HG02678 (cell line): ENCODE measurements at regions not wholly inside any gene's neighbourhood (a gene's known extent, or its start where the extent isn't known, plus 50 kb on each side); places are given as distances from the start of the nearest gene placed in this dataset.
"Not testable (repeated sequence)": the region's sequence is repeated elsewhere in the genome, so short reads cannot be mapped to it uniquely, and the experiment has no call there.

Experiments used
- ATAC-seq: cut with Tn5 transposase; IDR thresholded peaks from one replicate; pipeline ENCODE4 v1.9.1; 2021; ENCODE audit warnings: mild to moderate bottlenecking, moderate library complexity; ENCODE audit not compliant: unreplicated experiment

DNA sequence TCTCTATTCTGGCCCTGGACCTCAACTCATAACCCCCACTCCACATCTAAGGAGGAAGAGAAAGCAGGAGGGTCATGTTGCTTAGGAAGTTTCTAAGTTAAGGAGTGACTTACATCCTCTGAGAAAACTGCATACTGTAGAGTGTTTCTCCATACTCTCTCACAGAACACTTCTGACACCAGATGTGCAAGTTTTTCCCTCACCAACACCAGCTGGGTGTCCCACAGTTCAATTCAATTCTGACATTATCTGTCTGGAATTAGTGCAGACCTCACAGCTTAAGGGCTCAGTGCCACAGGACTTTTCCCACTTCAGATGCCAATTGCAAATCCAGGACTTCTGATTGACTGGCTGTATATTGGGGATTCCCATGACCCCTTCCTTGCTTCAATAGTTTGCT is 89.0 kb upstream of the SFRP2 start:
- no peak for ATAC-seq

DNA sequence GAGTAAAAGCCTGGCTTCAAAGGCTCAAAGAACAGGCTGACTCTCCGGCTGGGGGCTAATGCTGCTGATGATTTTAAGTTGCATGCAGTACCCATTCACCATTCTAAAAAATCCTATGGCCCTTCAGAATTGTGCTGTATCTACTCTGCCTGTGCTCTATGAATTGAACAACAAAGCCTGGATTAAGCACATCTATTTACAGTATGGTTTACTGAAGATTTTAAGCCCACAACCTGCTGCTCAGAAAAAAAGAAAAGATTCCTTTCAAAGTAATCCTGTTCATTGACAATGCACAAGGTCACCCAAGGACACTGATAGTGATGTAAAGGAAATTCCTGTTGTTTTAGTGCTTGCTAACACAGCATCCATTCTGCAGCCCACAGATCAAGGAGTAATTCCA is 84.9 kb upstream of the SFRP2 start:
- no peak for ATAC-seq

DNA sequence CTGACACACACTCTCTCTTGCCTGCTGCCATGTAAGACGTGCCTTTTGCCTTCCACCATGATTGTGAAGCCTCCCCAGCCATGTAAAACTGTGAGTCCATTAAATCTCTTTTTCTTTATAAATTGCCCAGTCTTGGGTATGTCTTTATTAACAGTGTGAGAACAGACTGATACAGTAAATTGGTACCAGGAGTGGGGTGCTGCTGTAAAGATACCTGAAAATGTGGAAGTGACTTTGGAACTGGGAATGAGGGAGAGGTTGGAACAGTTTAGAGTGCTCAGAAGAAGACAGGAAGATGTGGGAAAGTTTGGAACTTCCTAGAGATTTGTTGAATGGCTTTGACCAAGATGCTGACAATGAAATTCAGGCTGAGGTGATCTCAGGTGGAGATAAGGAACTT is 77.9 kb upstream of the SFRP2 start:
- ATAC-seq: not testable (repeated sequence)

DNA sequence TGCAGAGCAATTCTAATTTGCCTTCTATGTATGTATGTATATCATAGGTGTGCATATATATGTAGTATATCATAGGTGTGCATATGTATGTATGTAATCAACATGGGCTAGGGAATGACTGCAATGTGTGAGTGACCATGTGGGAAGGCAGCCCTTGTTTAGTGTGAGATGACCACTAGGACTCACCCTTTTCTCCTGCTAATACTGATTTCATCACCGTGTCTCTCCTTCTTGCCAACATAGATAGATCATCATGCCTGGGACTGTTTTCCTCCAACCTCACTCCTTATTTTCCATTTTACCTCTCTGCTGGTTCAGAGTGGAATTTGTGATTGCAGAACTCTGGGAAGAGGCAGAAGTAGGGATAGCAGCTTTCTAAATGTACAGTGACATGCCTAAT is 63.6 kb upstream of the SFRP2 start:
- no peak for ATAC-seq

DNA sequence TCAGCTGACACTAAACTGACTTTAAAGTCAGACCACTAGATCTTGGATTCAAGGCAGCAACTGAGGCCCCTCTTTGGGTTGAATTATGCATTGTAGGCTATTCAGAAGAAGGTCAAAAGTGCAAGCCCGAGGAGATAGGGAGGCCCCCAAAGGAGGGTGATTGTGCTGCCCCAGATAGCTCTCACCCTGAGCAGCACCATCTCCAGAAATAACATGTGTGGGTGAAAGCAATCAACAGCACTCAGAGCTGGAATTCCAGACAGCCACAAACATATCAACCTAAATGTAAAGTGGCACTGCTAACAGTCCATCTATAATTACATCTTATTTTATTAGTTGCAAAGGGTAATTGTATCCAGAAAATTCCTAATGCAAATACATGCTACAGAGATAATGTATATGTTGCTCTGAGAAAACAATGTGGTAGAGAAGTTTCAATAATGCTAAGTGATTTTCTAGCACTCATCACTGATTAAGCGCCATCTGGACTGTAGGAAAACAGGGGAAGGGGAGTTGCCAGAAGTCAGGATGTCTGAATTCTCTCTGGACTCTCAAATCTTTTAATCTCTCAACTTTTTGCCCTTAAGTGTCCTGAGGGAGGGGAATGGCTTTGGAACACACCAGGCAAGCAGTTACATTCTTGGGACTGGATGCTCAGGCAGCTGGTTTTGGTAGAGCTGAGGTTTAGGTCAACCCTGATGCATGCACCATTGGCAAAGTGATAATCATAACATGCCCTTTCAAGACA is 61.8 kb upstream of the SFRP2 start:
- no peak for ATAC-seq

DNA sequence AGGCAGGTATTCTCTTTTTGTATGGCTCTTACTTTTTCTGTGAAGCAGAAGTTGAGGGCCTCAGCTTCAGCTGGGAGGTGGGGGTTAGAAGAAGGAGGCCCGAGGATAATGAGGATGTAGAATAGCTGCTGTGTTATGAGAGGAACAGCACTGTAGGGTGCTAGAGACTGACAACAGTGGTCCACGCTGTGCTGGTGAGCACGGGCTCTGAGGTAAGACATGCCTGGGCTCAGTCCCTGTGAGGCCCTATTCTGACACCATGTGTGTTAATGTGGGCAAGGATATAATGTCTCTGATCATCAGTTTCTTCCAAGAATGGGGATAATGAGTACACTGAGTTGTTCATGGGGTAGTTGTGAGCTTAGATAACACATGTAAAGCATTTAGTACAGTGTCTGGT is 55.3 kb upstream of the SFRP2 start:
- no peak for ATAC-seq
